ENCODE measurements at regions not wholly inside any gene's neighbourhood (a gene's known extent, or its start where the extent isn't known, plus 50 kb on each side); places are given as distances from the start of the nearest gene placed in this dataset.

DNA sequence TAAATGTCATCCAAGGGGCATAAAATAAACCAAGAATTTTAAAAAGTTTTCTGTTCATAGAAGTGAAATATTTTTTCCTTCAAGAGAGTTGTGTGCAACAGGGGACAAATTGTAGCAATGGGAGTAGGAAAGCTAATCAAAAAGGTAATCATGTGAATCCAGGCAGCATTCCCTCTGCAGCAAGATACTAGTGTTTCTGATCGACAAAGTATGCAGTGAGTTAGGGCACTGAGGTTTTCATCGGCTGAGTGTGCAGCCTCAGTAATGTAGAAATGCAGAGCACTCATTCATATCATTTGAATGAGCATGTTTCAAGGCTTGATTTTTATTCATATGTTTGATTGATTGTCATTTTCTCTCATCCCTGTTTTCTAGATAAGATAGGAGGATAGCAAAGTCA, 321.7 kb downstream of the PCDH7 start:
- ATAC-seq (ENCODE audit: low read depth), result no peak
- ChIA-PET POLR2A (no interaction called here), CTCF (no interaction called here)
- TF ChIP-seq, protein P1, sequence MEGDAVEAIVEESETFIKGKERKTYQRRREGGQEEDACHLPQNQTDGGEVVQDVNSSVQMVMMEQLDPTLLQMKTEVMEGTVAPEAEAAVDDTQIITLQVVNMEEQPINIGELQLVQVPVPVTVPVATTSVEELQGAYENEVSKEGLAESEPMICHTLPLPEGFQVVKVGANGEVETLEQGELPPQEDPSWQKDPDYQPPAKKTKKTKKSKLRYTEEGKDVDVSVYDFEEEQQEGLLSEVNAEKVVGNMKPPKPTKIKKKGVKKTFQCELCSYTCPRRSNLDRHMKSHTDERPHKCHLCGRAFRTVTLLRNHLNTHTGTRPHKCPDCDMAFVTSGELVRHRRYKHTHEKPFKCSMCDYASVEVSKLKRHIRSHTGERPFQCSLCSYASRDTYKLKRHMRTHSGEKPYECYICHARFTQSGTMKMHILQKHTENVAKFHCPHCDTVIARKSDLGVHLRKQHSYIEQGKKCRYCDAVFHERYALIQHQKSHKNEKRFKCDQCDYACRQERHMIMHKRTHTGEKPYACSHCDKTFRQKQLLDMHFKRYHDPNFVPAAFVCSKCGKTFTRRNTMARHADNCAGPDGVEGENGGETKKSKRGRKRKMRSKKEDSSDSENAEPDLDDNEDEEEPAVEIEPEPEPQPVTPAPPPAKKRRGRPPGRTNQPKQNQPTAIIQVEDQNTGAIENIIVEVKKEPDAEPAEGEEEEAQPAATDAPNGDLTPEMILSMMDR (IDR thresholded peaks at IDR 0.05), result no peak
- Mint-ChIP-seq H3K4me1 (no peaks in the 10 kb centered on the region), H3K27ac (no peak overlapping the region), H3K36me3 (ENCODE audit: low read depth) (no peaks in the 10 kb centered on the region), H3K4me3 (no peak overlapping the region), H3K27me3 (no peaks in the 10 kb centered on the region), H3K9me3 (no peaks in the 10 kb centered on the region)
- intact Hi-C loops (cut with micrococcal nuclease), result no loop called here
- no peak for DNase-seq

DNA sequence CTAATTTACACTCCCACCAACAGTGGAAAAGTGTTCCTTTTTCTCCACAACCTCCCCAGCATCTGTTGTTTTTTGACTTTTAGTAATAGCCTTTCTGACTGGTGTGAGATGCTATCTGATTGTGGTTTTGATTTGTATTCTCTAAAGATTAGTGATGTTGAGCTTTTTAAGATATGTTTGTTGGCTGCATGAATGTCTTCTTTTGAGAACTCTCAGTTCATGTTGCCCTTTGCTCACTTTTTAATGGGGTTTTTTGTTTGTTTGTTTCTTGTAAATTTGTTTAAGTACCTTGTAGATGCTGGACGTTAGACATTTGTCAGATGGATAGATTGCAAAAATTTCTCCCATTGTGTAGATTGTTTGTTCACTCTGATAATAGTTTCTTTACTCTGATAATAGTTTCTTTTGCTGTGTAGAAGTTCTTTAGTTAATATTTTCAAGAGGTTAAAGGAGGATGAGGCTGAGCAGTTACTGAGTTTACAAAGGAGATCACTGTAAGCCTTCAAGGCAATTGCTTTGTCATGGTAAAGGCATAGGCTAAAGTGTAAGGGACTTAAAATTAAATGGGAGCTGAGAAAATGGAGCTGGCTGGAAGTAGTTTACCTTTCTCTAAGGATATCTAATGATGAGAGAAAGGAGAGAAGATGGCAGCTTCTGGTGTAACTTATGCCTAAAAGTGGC, 323.4 kb downstream of the PCDH7 start:
- ChIA-PET CTCF (no interaction called here), POLR2A (no interaction called here)
- Mint-ChIP-seq H3K27me3 (no peaks in the 10 kb centered on the region), H3K4me3 (no peak overlapping the region), H3K9me3 (no peaks in the 10 kb centered on the region), H3K36me3 (ENCODE audit: low read depth) (no peaks in the 10 kb centered on the region), H3K27ac (no peak overlapping the region), H3K4me1 (no peaks in the 10 kb centered on the region)
- intact Hi-C loops (cut with micrococcal nuclease), result no loop called here
- ATAC-seq (ENCODE audit: low read depth), result no peak
- TF ChIP-seq, protein P1 (IDR thresholded peaks at IDR 0.05), result no peak
- DNase-seq, result no peak

DNA sequence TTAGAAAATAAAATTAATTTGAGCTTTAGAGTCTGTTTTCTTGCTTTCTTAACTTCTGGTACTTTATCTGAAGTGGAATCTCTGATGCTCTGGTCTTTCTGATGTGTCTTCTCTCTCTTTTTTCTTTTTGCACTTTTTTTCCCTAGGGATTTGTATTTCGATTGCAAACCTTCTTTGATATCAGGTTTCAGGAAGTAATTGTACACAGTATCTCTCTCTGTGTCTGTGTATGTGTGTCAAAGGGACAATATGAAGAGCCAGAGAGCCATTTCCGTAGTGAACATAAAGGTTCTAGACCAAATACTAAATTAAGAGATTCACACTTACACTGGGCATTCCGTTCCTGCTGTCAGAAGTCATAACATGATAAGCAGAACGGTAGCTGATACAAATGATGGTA, 325.0 kb downstream of the PCDH7 start:
- Mint-ChIP-seq H3K9me3 (no peaks in the 10 kb centered on the region), H3K36me3 (ENCODE audit: low read depth) (no peaks in the 10 kb centered on the region), H3K4me3 (no peak overlapping the region), H3K27me3 (no peaks in the 10 kb centered on the region), H3K27ac (no peak overlapping the region), H3K4me1 (no peaks in the 10 kb centered on the region)
- TF ChIP-seq, protein P1 (IDR thresholded peaks at IDR 0.05), result no peak
- DNase-seq (no peak), ATAC-seq (ENCODE audit: low read depth) (no peak)
- intact Hi-C loops (cut with micrococcal nuclease), result no loop called here
- ChIA-PET CTCF (interaction anchor here (1.2 kb wide), 1 partner anchor 16 kb away, joined by 3 read pairs; no protein-coding TSS in a partner anchor), POLR2A (no interaction called here)

DNA sequence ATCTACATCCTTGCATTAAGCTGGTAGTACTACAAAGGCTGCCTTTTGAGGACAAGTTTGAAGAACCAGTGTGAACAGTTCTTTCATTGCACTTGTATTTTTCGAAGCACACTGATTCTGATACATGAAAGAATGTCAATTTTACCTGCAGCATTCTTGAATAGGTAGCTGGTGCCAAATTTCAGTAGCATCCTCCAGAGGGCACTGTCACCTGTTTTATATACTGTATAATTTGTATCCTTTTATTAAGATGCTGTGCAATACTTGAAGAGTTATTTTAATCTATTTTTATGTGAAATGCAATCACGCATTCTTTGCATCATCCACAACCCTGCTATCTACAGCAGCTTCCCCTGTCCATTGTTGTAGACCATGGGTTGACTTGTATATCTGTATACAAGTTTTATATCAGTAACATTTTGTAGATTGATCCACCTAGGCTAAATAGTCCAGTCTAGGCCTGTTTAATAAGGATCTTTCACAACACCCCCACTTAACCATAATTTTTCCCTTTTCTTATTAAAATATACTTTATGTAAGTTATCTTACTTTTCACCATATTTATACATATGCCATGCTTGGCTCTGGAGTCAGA, 325.7 kb downstream of the PCDH7 start:
- ChIA-PET CTCF (interaction anchor here (1.2 kb wide), 1 partner anchor 17 kb away, joined by 3 read pairs; no protein-coding TSS in a partner anchor), POLR2A (no interaction called here)
- H3K4me1 Mint-ChIP-seq, result no peaks in the 10 kb centered on the region
- ATAC-seq (ENCODE audit: low read depth) (no peak), DNase-seq (no peak)
- intact Hi-C loops (cut with micrococcal nuclease), result no loop called here
- TF ChIP-seq, protein P1 (IDR thresholded peaks at IDR 0.05), result no peak
- H3K4me3 Mint-ChIP-seq, result no peak overlapping the region
- H3K9me3 Mint-ChIP-seq, result no peaks in the 10 kb centered on the region
- H3K27me3 Mint-ChIP-seq, result no peaks in the 10 kb centered on the region
- no peak overlapping the region for H3K27ac Mint-ChIP-seq
- H3K36me3 Mint-ChIP-seq (ENCODE audit: low read depth), result no peaks in the 10 kb centered on the region

DNA sequence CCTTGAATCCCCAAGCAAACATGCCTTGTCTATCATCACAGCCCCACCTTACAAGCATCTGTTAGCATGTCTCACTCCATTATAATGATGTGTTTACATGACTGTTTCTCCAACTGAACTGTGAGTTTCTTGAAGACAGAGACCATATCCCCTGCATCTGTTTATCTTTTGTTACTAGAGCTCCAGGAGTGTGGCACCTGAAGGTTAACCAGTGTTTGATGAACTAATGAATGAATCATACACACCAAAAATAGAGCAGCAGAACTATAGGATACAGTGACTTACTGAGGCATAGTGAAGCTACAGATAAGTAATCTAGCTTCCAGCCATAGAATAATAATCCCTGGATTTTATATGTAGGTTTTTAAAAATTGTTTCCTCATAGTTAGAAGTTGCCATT, 331.0 kb downstream of the PCDH7 start:
- no peaks in the 10 kb centered on the region for H3K36me3 Mint-ChIP-seq (ENCODE audit: low read depth)
- intact Hi-C loops (cut with micrococcal nuclease), result no loop called here
- no peak overlapping the region for H3K4me3 Mint-ChIP-seq
- ChIA-PET POLR2A (no interaction called here), CTCF (no interaction called here)
- no peak overlapping the region for H3K27ac Mint-ChIP-seq
- no peak for ATAC-seq (ENCODE audit: low read depth)
- H3K27me3 Mint-ChIP-seq, result no peaks in the 10 kb centered on the region
- no peak for DNase-seq
- TF ChIP-seq, protein P1 (IDR thresholded peaks at IDR 0.05), result no peak
- H3K9me3 Mint-ChIP-seq, result peaks cover 3% of the 10 kb centered on the region
- H3K4me1 Mint-ChIP-seq, result no peaks in the 10 kb centered on the region

Measured in activated B cell treated with CpG ODN at 0.5 μM for 24 hours (primary cell).